ENCODE measurements at regions not wholly inside any gene's neighbourhood (a gene's known extent, or its start where the extent isn't known, plus 50 kb on each side); places are given as distances from the start of the nearest gene placed in this dataset.

GRCh38 chr5:99706160-99706559 is 777.4 kb upstream of the CHD1 start:
- ChIA-PET POLR2A (no interaction called here), CTCF (no interaction called here), RAD21 (ENCODE audit: low non-redundant PET in 1 of 2, low total read pairs in 2 of 2, uncharacterized antibody in 2 of 2, unreplicated experiment in 2 of 2) (no interaction called here)
- H3K9me2 ChIP-seq (ENCODE audit: insufficient read depth): no peaks in the 10 kb centered on the region
- no peak overlapping the region for H3K27ac ChIP-seq (ENCODE audit: low read depth, low read length)
- DNase-seq (ENCODE audit: low read depth, low spot score) (no peak), ATAC-seq (no peak)
- no peak overlapping the region for H3K4me2 ChIP-seq (ENCODE audit: low read length)
- no peak for TF ChIP-seq POLR2AphosphoS5 (IDR thresholded peaks at IDR 0.05; ENCODE audit: low read depth, low read length)
- TF ChIP-seq SIN3A (IDR thresholded peaks at IDR 0.05; ENCODE audit: low read depth): no peak
- no peak for TF ChIP-seq CEBPB (IDR thresholded peaks at IDR 0.05; ENCODE audit: low read depth)
- TF ChIP-seq POLR2A (IDR thresholded peaks at IDR 0.05; ENCODE audit: borderline replicate concordance, extremely low read depth, insufficient read depth, insufficient read length): no peak
- no peak for TF ChIP-seq ATF3 (IDR thresholded peaks at IDR 0.05)
- TF ChIP-seq EGR1 (IDR thresholded peaks at IDR 0.05; ENCODE audit: low read depth): no peak
- no peak for TF ChIP-seq MAX (IDR thresholded peaks at IDR 0.05)
- no peak for TF ChIP-seq SRF (IDR thresholded peaks at IDR 0.05; ENCODE audit: low read depth)
- TF ChIP-seq JUND (IDR thresholded peaks at IDR 0.05): no peak
- TF ChIP-seq RAD21 (IDR thresholded peaks at IDR 0.05; ENCODE audit: low read depth): no peak
- no peak for TF ChIP-seq SP1 (IDR thresholded peaks at IDR 0.05; ENCODE audit: low read depth)
- H3K79me2 ChIP-seq (ENCODE audit: insufficient read depth, low read length): no peaks in the 10 kb centered on the region
- H3K27me3 ChIP-seq (ENCODE audit: insufficient read depth, low read length): no peaks in the 10 kb centered on the region
- no peaks in the 10 kb centered on the region for H3K9me3 ChIP-seq (ENCODE audit: control insufficient read depth in 1 of 2, insufficient read depth in 1 of 2, low read depth in 1 of 2, low read length in 2 of 2)
- no peak overlapping the region for H3K4me3 ChIP-seq (replicated peaks in 1 of 2; ENCODE audit: low read depth in 1 of 2, low read length in 2 of 2)
- no peak overlapping the region for H3K9ac ChIP-seq (ENCODE audit: low read length)
- H3K36me3 ChIP-seq (ENCODE audit: control insufficient read depth in 1 of 2, insufficient read depth in 2 of 2, low read length in 2 of 2): no peaks in the 10 kb centered on the region
- BruUV-seq (replicated peaks): no TSS peak
- intact Hi-C loops (cut with micrococcal nuclease): no loop called here
- no peaks in the 10 kb centered on the region for H4K20me1 ChIP-seq (ENCODE audit: insufficient read depth)
- H2AFZ ChIP-seq (ENCODE audit: low read depth, low read length, poor library complexity, severe bottlenecking): no peak overlapping the region
- H3K4me1 ChIP-seq (ENCODE audit: control insufficient read depth in 1 of 2, insufficient read depth in 2 of 2, low read length in 2 of 2): no peaks in the 10 kb centered on the region

- no peak for DNase-seq (ENCODE audit: low read depth, low spot score)
- H3K9ac ChIP-seq (ENCODE audit: low read length): no peak overlapping the region
- H3K4me2 ChIP-seq (ENCODE audit: low read length): no peak overlapping the region
- CTCF ChIA-PET: no interaction called here
- no peaks in the 10 kb centered on the region for H3K79me2 ChIP-seq (ENCODE audit: insufficient read depth, low read length)
- no peaks in the 10 kb centered on the region for H3K9me3 ChIP-seq (ENCODE audit: control insufficient read depth in 1 of 2, insufficient read depth in 1 of 2, low read depth in 1 of 2, low read length in 2 of 2)
- H3K27ac ChIP-seq (ENCODE audit: low read depth, low read length): no peak overlapping the region
- no peak overlapping the region for H2AFZ ChIP-seq (ENCODE audit: low read depth, low read length, poor library complexity, severe bottlenecking)
- no peak overlapping the region for H3K4me3 ChIP-seq (replicated peaks in 1 of 2; ENCODE audit: low read depth in 1 of 2, low read length in 2 of 2)
- H3K36me3 ChIP-seq (ENCODE audit: control insufficient read depth in 1 of 2, insufficient read depth in 2 of 2, low read length in 2 of 2): no peaks in the 10 kb centered on the region
- H3K4me1 ChIP-seq (ENCODE audit: control insufficient read depth in 1 of 2, insufficient read depth in 2 of 2, low read length in 2 of 2): no peaks in the 10 kb centered on the region
- no peaks in the 10 kb centered on the region for H3K27me3 ChIP-seq (ENCODE audit: insufficient read depth, low read length)
- POLR2A ChIA-PET: no interaction called here
- intact Hi-C loops (cut with micrococcal nuclease): no loop called here
- no peak for ATAC-seq
- H3K9me2 ChIP-seq (ENCODE audit: insufficient read depth): no peaks in the 10 kb centered on the region
- no peaks in the 10 kb centered on the region for H4K20me1 ChIP-seq (ENCODE audit: insufficient read depth)
- no peak for TF ChIP-seq ZBTB33 (IDR thresholded peaks at IDR 0.05; ENCODE audit: extremely low read depth, insufficient replicate concordance, low read length)
- TF ChIP-seq RAD21 (IDR thresholded peaks at IDR 0.05; ENCODE audit: low read depth): no peak
- no peak for TF ChIP-seq EGR1 (IDR thresholded peaks at IDR 0.05; ENCODE audit: low read depth)
- no peak for TF ChIP-seq CEBPB (IDR thresholded peaks at IDR 0.05; ENCODE audit: low read depth)
- no peak for TF ChIP-seq REST (IDR thresholded peaks at IDR 0.05; ENCODE audit: low read depth)
- no peak for TF ChIP-seq ELF1 (IDR thresholded peaks at IDR 0.05; ENCODE audit: borderline replicate concordance, low read depth)
- TF ChIP-seq MAX (IDR thresholded peaks at IDR 0.05): no peak
- BruUV-seq (replicated peaks): no TSS peak
- RAD21 ChIA-PET (ENCODE audit: low non-redundant PET in 1 of 2, low total read pairs in 2 of 2, uncharacterized antibody in 2 of 2, unreplicated experiment in 2 of 2): no interaction called here
Measured at GRCh38 chr5:99702565-99702964, 773.8 kb upstream of the CHD1 start.
